Right forelimb (tissue), 1 donor: ENCODE measurements at regions not wholly inside any gene's neighbourhood (a gene's known extent, or its start where the extent isn't known, plus 50 kb on each side); places are given as distances from the start of the nearest gene placed in this dataset.
"Not testable (repeated sequence)": the region's sequence is repeated elsewhere in the genome, so short reads cannot be mapped to it uniquely, and the experiment has no call there.

Experiments
- DNase-seq: peaks from one replicate; pipeline ENCODE4 v3.0.0-alpha.2; 2018

GRCh38 chr9:7456793-7457530 is 342.6 kb downstream of the DMAC1 start:
- DNase-seq, result no peak

GRCh38 chr9:7456377-7456776 is 343.2 kb downstream of the DMAC1 start:
- no peak for DNase-seq

GRCh38 chr9:7454624-7455023 is 345.0 kb downstream of the DMAC1 start:
- no peak for DNase-seq

DNA sequence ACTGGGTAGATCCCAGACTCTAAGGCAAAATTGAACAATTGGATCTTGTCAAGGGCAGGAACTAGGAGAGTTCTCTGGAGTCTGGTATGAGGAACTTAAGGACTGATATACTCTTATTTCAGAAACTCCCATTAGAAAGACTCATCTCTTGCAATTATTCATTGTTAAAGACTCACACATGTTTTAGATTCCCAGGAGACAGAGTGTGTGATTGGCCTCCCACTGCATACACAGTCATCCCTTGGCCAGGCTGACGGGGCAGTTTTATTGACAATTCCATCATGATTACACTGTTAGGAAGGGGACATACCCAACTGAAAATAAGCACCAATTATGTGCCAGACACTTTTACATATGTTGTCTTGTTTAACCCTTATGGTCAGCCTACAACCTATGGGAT is 347.2 kb downstream of the DMAC1 start:
- DNase-seq, result no peak

DNA sequence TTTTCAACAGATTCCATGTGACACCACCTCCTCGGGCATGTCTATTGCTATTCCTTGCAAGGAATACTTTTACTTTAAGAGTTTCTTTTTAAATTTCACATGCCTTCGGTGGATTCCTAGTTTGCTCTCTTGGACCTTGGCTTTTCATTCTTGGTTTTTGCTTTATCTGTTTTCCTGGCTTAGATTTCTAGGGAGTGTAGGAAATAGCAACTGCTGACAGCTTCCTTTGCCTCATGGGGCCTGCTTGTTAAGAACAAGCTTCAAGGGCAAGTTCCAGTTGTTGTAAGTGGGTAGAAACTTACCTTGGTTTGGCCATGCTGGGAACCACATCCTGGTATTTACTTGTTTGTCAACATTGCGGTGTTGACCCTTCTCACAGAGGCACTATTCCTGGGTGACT is 348.5 kb downstream of the DMAC1 start:
- no peak for DNase-seq

DNA sequence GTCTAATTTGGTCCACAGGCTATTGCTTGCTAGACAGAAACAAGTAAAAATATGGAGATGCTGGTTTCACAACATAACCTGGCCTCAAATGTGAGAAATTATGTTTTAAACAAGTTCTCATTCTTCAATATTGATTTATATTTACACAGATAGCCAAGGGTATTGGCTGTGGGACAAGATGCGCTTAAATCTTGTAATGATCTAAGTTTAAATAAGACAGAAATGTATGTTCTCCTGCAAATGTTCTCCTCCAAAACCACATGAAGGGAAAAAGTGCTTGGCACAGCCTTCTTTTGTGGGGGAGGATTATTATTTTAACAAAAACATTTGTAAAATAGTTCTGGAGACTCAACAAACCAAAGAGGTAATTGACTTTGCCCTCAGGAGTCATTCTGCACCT is 356.0 kb downstream of the DMAC1 start:
- no peak for DNase-seq

GRCh38 chr9:7439355-7439995 is 360.1 kb downstream of the DMAC1 start:
- DNase-seq, result no peak

DNA sequence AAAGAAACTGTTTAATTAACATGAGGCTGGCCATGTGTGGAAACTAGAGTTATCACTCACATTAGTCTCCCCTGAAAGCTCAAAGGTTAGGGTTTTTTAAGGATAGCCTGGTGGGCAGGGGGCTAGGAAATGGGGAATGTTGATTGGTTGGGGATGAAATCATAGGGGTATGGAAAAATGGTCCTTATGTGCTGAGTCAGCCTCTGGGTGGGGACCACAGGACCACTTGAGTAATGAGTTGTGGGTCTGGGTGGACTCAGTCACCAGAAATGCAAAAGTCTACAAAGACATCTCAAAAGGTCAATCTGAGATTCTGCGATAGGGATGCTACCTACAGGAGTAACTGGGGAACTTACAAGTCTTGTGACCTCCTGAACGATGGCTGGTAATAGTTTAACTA is 362.8 kb downstream of the DMAC1 start:
- DNase-seq, result no peak

GRCh38 chr9:7433508-7434292 is 365.9 kb downstream of the DMAC1 start:
- DNase-seq, result no peak

GRCh38 chr9:7432989-7433388 is 366.6 kb downstream of the DMAC1 start:
- no peak for DNase-seq

- DNase-seq, result not testable (repeated sequence)
Observed at GRCh38 chr9:7417397-7417796, 382.2 kb downstream of the DMAC1 start.

DNA sequence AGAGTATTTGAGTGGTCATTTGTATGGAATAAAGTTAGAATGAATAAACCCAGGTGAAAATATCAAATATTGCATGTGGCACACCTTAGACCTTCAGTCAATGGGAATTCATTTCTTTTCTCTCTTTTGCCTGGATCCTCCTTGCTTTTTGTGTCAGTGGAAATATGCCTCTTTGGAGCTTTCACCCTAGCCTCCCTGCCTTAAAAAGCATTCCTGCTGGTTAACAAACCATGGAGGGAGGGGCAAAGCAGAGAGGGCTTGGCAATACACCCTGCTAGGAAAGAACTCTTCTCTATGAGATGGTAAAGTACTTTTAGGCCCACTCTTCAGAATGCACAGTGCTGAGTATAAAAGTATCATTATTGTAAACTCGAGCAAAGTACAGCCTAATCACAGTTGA is 383.7 kb downstream of the DMAC1 start:
- DNase-seq, result no peak

- no peak for DNase-seq
Observed at GRCh38 chr9:7408845-7409244, 390.7 kb downstream of the DMAC1 start.

- no peak for DNase-seq
Observed at GRCh38 chr9:7407246-7407645, 392.3 kb downstream of the DMAC1 start.

GRCh38 chr9:7405924-7406604 is 393.5 kb downstream of the DMAC1 start:
- no peak for DNase-seq

DNA sequence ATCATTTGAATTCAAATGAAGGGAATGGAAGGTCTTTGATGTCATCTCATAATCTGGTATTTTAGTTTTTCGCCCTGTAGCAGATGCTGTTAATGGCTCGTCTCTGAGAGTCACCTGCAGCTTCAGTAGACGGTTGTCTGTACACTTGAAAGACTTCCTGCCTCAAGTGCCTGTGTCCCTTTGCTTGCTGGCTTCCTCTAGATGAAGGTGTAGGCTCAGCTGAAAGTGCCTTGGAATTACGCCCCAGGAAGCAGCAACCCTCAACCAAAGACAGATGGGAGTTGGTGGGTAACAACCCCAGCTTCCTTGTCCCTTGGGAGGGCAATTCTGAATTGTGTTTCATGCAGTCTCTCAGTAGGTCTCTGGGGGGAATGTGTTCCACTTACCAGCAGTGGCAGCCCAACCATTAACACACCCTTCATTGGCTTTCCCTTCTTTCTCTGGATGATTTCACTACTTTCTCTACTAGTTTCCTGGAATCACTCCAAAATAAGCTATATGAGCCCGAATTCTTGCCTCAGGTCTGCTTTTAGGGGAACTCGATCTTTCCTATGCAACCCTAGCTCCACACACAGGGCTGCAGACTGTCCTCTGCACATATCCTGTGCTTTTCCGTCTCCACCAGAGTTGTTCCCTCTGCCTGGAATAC is 395.6 kb downstream of the DMAC1 start:
- DNase-seq, result no peak

DNA sequence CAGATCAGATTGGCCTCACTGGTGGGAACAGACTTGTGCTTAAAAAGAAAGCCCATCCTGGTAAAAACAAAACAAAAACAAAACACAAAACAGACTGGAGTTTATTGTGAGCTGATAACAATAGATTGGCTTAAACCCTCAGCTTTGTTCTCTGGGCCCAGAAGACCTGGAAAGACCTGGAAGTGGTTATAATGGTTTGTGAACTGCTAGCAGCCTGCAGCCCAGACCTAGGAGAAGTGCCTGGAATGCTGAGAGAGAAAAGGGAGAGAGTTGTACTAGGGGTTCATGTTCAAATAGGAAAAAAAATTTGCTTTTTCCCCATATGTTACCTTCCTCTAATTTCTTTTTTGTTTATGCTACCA is 396.6 kb downstream of the DMAC1 start:
- DNase-seq, result no peak

DNA sequence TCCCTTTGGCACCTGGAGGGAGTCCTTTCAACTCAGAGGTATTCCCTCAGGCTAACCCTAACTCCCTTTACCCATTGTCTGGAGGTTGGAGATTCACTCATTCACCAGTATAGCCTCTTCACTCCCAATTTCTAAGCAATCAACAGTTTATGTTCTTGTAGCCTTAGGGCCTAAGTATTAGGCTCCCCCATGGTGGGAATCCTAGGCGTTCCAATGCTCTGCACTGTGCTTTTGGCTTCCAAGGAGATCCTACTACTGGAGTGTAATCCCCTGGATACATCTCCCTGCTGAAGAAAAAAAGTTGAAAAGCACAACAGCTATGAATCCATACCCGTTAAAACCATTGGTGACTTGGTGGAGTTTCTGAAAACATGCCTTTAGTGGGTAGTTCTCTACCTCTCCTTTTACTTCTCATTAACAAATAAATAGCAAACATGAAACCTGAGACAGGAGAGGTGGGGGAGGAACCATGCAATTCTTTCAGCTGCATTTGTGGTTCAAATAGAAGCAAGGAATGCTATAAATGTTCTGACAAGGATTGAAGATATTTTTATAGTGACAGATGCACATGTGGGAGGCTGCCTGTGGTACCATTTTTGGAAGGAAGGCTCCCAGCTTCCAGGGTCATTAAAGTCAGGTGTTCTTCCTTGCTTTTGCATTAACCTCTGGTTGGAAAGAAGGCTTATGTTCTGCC is 397.1 kb downstream of the DMAC1 start:
- DNase-seq, result no peak

GRCh38 chr9:7401116-7401515 is 398.5 kb downstream of the DMAC1 start:
- DNase-seq, result no peak

DNA sequence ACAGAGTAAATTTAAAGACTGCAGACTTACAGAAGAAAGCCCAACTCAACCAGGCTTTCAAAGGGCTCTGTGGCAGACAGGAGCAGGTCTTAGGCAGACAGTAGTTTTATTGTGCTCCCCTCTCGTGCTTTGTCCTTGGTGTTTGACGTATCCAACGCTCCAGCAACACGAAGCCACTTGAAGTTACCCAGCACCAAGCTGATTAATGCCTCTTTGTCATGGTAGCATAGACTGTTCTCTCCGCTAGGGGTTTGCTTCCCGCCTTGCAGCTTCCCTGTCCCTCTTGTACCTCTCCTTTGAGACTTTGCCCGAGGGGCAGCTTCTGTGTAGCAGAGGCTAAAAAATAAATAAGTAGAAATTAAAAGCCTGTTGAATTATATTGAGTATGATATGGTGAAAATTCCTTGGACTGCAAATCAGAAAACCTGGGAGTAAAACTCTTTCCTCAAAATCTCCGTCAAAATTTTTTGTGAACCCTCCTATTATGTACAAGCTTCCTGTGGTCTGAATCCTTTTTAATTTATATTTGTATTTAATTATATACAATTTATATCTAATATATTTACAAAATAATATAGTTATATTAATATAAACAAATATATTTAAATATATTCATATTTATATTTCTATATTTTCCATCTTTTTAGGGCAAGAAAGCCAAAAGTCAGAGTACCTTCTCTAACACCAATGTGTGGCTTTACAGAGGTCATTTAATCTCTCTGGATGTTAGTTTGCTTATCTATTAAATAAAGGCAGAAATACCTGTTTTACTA is 405.4 kb downstream of the DMAC1 start:
- DNase-seq, result no peak

DNA sequence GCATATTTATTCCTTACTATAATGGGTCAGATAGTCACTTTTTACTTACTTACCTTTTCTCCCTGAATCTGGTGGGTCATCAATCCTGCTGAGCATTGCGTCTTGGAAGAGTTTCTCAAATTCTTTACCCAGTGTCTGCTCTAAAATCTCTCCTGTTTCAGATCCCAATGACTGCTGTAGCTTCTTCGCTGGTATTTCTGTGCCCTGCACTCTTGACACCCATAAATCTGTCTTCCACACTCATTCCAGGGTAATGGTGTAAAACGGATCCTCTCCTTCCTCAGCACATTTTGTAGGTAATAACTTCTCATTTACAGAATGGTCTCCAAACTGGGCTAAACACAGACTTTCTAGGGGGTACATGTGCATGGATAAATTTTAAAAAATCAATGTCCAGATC is 407.4 kb downstream of the DMAC1 start:
- no peak for DNase-seq

GRCh38 chr9:7388755-7389154 is 410.8 kb downstream of the DMAC1 start:
- DNase-seq, result no peak
